ENCODE measurements at regions not wholly inside any gene's neighbourhood (a gene's known extent, or its start where the extent isn't known, plus 50 kb on each side); places are given as distances from the start of the nearest gene placed in this dataset.

- TF ChIP-seq E2F5 (CRISPR knock-in tag; IDR thresholded peaks at IDR 0.05) = no peak
- no peak for TF ChIP-seq NFYB (CRISPR knock-in tag; conservative IDR thresholded peaks at IDR 0.05; ENCODE audit: low read depth)
- no peak for TF ChIP-seq ZBTB21 (CRISPR knock-in tag; IDR thresholded peaks at IDR 0.05; ENCODE audit: borderline replicate concordance)
- TF ChIP-seq, protein P1, sequence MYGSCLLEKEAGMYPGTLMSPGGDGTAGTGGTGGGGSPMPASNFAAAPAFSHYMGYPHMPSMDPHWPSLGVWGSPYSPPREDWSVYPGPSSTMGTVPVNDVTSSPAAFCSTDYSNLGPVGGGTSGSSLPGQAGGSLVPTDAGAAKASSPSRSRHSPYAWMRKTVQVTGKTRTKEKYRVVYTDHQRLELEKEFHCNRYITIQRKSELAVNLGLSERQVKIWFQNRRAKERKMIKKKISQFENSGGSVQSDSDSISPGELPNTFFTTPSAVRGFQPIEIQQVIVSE (CRISPR knock-in tag; IDR thresholded peaks at IDR 0.05; ENCODE audit: borderline replicate concordance) = no peak
- TF ChIP-seq, protein P2, sequence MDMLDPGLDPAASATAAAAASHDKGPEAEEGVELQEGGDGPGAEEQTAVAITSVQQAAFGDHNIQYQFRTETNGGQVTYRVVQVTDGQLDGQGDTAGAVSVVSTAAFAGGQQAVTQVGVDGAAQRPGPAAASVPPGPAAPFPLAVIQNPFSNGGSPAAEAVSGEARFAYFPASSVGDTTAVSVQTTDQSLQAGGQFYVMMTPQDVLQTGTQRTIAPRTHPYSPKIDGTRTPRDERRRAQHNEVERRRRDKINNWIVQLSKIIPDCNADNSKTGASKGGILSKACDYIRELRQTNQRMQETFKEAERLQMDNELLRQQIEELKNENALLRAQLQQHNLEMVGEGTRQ (CRISPR knock-in tag; IDR thresholded peaks at IDR 0.05) = peak; percentile 78
These were observed 50.9 kb upstream of the DACT2 start (continued) for GRCh38 chr6:168370310-168370991.

DNA sequence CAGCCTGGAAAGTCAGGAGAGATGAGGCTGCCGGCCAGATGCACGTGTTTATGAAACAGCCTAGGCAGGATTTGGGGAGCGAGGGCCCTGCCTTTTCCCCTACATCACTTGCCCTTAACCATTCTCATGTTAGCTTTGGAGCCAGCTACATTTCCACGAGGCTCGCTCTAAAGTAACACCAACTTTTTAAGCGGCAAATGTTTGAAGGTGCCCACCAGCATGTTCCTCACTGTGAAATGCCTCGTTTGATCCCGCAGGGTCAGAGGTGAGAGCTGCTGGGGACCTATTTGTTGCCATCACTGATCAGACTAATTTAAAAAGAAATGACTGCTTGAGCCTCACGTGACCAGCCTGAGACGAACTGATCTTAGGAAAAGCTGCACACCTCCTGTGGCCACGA, 51.6 kb upstream of the DACT2 start:
- Mint-ChIP-seq H3K27ac (no peak overlapping the region), H3K36me3 (no peaks in the 10 kb centered on the region), H3K27me3 (ENCODE audit: low read depth) (peaks cover 4% of the 10 kb centered on the region; the same call in 1 of the 2 replicates), H3K9me3 (peaks cover 6% of the 10 kb centered on the region; the same call in 1 of the 2 replicates), H3K4me3 (no peak overlapping the region), H3K4me1 (peaks cover 11% of the 10 kb centered on the region)
- ATAC-seq = no peak
- POLR2A ChIA-PET = no interaction called here
- CTCF ChIA-PET = interaction anchor here (0.9 to 2.5 kb wide), 7 partner anchors 80 to 520 kb away, joined by 3 to 9 read pairs (median 5); no protein-coding TSS in a partner anchor
- TF ChIP-seq, protein P3, sequence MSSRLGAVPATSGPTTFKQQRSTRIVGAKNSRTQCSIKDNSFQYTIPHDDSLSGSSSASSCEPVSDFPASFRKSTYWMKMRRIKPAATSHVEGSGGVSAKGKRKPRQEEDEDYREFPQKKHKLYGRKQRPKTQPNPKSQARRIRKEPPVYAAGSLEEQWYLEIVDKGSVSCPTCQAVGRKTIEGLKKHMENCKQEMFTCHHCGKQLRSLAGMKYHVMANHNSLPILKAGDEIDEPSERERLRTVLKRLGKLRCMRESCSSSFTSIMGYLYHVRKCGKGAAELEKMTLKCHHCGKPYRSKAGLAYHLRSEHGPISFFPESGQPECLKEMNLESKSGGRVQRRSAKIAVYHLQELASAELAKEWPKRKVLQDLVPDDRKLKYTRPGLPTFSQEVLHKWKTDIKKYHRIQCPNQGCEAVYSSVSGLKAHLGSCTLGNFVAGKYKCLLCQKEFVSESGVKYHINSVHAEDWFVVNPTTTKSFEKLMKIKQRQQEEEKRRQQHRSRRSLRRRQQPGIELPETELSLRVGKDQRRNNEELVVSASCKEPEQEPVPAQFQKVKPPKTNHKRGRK (CRISPR knock-in tag; IDR thresholded peaks at IDR 0.05; ENCODE audit: borderline replicate concordance) = no peak
- TF ChIP-seq, protein P1 (CRISPR knock-in tag; IDR thresholded peaks at IDR 0.05; ENCODE audit: borderline replicate concordance) = no peak
- TF ChIP-seq NR3C1 (CRISPR knock-in tag; conservative IDR thresholded peaks at IDR 0.05; ENCODE audit: low read depth) (no peak), HMGA2 (CRISPR knock-in tag; IDR thresholded peaks at IDR 0.05) (no peak), STAT6 (CRISPR knock-in tag; conservative IDR thresholded peaks at IDR 0.05; ENCODE audit: low read depth) (no peak), NR1H2 (CRISPR knock-in tag; IDR thresholded peaks at IDR 0.05) (no peak), ZNF263 (CRISPR knock-in tag; IDR thresholded peaks at IDR 0.05; ENCODE audit: low read depth) (no peak), NFE2L1 (CRISPR knock-in tag; IDR thresholded peaks at IDR 0.05) (no peak), JUN (CRISPR knock-in tag; IDR thresholded peaks at IDR 0.05) (no peak), SMAD4 (CRISPR knock-in tag; IDR thresholded peaks at IDR 0.05) (no peak), RELA (CRISPR knock-in tag; IDR thresholded peaks at IDR 0.05; ENCODE audit: borderline replicate concordance) (no peak), TCF7 (CRISPR knock-in tag; IDR thresholded peaks at IDR 0.05; ENCODE audit: low read depth) (no peak), NFATC4 (CRISPR knock-in tag; IDR thresholded peaks at IDR 0.05) (no peak), RORB (CRISPR knock-in tag; IDR thresholded peaks at IDR 0.05) (no peak), GABPB1 (CRISPR knock-in tag; IDR thresholded peaks at IDR 0.05) (no peak), E2F1 (CRISPR knock-in tag; IDR thresholded peaks at IDR 0.05) (no peak), FOXJ3 (CRISPR knock-in tag; IDR thresholded peaks at IDR 0.05; ENCODE audit: borderline replicate concordance) (no peak), KAT7 (CRISPR knock-in tag; IDR thresholded peaks at IDR 0.05; ENCODE audit: borderline replicate concordance) (no peak)
- TF ChIP-seq, protein P4, sequence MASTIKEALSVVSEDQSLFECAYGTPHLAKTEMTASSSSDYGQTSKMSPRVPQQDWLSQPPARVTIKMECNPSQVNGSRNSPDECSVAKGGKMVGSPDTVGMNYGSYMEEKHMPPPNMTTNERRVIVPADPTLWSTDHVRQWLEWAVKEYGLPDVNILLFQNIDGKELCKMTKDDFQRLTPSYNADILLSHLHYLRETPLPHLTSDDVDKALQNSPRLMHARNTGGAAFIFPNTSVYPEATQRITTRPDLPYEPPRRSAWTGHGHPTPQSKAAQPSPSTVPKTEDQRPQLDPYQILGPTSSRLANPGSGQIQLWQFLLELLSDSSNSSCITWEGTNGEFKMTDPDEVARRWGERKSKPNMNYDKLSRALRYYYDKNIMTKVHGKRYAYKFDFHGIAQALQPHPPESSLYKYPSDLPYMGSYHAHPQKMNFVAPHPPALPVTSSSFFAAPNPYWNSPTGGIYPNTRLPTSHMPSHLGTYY (CRISPR knock-in tag; IDR thresholded peaks at IDR 0.05) = no peak
- DNase-seq (ENCODE audit: low spot score) = no peak
